Hepatocyte (in vitro differentiated cells): ENCODE measurements at regions not wholly inside any gene's neighbourhood (a gene's known extent, or its start where the extent isn't known, plus 50 kb on each side); places are given as distances from the start of the nearest gene placed in this dataset.

Experiments used
- EZH2 ChIP-seq: fragments of 200-600 bp; sonication (generic); IDR thresholded peaks from 2 replicates; pipeline ENCODE4 v1.6.1; 2016; ENCODE audit warnings: antibody characterized with exemption, mild to moderate bottlenecking, borderline replicate concordance
- EZH2phosphoT487 ChIP-seq: fragments of 200-600 bp; sonication (generic); IDR thresholded peaks from one replicate; pipeline ENCODE4 v1.6.1; 2018; ENCODE audit warnings: antibody characterized with exemption, mild to moderate bottlenecking, low read depth, moderate library complexity; ENCODE audit not compliant: unreplicated experiment, severe bottlenecking
- TF ChIP-seq, protein P1 (sequence below): fragments of 200-600 bp; sonication (generic); IDR thresholded peaks from 2 replicates; pipeline ENCODE4 v1.5.1; 2016; ENCODE audit warnings: antibody characterized with exemption, mild to moderate bottlenecking; ENCODE audit not compliant: poor library complexity

DNA sequence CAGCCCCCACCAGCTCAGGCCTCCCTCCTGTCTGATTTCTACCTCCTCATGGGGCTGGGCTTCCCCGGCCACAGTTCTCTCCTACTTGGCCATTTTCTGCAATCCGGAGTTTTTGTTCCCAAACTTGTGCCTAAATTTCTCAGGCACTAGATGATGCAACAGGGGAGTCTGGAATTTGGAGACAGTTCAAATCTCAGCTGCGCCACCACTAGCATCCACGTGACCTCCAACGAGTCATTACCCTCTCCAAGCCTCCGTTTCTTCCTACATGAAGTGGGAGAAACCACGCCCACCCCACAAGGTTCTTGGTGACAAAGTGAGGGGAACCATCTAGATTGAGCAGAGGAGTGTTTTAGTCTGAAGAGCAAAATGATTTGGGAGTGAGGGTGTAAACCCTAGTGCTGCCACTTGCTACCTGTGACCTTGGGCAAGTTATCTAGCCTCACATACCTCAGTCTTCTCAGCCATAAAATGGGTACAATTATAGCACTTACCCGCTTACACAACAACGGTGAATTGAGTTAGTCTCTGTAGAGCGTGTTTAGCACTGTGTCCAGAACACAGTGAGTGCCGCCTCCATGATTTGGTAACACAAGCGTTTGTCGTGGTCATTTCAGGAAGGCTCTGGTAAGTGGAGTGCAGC lies 61.4 kb upstream of the ASAP2 start:
- TF ChIP-seq, protein P1, sequence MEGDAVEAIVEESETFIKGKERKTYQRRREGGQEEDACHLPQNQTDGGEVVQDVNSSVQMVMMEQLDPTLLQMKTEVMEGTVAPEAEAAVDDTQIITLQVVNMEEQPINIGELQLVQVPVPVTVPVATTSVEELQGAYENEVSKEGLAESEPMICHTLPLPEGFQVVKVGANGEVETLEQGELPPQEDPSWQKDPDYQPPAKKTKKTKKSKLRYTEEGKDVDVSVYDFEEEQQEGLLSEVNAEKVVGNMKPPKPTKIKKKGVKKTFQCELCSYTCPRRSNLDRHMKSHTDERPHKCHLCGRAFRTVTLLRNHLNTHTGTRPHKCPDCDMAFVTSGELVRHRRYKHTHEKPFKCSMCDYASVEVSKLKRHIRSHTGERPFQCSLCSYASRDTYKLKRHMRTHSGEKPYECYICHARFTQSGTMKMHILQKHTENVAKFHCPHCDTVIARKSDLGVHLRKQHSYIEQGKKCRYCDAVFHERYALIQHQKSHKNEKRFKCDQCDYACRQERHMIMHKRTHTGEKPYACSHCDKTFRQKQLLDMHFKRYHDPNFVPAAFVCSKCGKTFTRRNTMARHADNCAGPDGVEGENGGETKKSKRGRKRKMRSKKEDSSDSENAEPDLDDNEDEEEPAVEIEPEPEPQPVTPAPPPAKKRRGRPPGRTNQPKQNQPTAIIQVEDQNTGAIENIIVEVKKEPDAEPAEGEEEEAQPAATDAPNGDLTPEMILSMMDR: no peak
- TF ChIP-seq EZH2phosphoT487: no peak
- TF ChIP-seq EZH2: no peak
